ENCODE measurements at regions not wholly inside any gene's neighbourhood (a gene's known extent, or its start where the extent isn't known, plus 50 kb on each side); places are given as distances from the start of the nearest gene placed in this dataset.

DNA sequence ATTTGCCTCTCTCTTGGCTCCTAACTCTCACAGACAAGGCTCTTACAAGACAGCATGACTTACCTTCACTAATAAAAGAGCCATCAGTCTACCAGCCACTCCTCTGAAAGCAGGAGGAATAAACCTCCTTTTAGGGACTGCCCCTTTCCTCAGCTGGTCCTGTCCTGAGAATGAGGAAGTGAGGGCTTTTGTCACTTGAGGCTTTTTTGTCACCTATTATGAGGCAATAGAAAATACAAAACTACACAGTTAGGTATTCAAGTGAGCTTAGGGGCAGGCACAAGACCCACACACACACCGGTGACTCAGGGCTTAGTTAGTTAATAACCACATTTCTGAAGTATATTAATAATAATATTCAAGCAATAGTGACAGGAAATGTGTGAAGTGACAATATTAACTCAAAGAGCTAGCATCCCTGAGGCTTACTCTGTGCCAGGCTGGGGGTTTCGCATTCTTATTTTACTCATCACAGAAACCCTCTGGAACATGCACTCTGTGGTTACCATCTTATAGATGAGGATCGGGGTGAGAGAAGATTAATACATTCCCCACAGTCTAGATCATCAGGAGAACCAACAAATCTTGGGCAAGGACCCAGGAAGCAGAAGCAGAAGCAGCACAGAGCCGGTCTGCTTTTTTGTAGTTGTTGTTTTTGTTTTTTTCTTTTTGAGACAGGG lies 379.9 kb downstream of the LIG4 start:
- Mint-ChIP-seq H3K4me3 (no peak overlapping the region), H3K27me3 (ENCODE audit: low read depth) (peaks cover 13% of the 10 kb centered on the region), H3K9me3 (no peaks in the 10 kb centered on the region), H3K27ac (no peak overlapping the region), H3K36me3 (no peaks in the 10 kb centered on the region), H3K4me1 (peaks cover 6% of the 10 kb centered on the region)
- no peak for DNase-seq (ENCODE audit: low spot score in 2 of 2, unreplicated experiment in 2 of 2)
- TF ChIP-seq, protein P1, sequence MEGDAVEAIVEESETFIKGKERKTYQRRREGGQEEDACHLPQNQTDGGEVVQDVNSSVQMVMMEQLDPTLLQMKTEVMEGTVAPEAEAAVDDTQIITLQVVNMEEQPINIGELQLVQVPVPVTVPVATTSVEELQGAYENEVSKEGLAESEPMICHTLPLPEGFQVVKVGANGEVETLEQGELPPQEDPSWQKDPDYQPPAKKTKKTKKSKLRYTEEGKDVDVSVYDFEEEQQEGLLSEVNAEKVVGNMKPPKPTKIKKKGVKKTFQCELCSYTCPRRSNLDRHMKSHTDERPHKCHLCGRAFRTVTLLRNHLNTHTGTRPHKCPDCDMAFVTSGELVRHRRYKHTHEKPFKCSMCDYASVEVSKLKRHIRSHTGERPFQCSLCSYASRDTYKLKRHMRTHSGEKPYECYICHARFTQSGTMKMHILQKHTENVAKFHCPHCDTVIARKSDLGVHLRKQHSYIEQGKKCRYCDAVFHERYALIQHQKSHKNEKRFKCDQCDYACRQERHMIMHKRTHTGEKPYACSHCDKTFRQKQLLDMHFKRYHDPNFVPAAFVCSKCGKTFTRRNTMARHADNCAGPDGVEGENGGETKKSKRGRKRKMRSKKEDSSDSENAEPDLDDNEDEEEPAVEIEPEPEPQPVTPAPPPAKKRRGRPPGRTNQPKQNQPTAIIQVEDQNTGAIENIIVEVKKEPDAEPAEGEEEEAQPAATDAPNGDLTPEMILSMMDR (IDR thresholded peaks at IDR 0.05; ENCODE audit: unreplicated experiment) = no peak

DNA sequence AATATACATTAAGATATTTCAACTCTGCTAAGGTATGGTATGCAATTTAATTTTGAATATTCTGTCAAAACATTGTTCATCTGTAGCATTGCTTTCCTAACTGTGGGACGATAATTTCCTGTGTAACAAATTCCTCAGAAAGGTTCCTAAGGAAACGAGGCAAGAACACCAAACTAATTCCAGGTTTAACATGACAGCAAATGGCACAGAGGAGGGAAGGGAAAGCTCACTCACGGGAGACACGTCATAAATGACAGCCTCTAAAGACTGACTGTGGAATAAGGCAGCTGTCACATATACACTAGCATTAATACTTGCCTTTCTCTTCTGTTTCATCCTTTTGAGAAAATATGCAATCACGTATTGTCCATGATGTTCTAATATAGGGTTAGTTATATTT lies 380.6 kb downstream of the LIG4 start:
- TF ChIP-seq, protein P1 (IDR thresholded peaks at IDR 0.05; ENCODE audit: unreplicated experiment) = no peak
- Mint-ChIP-seq H3K4me3 (no peak overlapping the region), H3K27ac (no peak overlapping the region), H3K9me3 (no peaks in the 10 kb centered on the region), H3K27me3 (ENCODE audit: low read depth) (peaks cover 12% of the 10 kb centered on the region), H3K4me1 (peaks cover 6% of the 10 kb centered on the region), H3K36me3 (no peaks in the 10 kb centered on the region)
- no peak for DNase-seq (ENCODE audit: low spot score in 2 of 2, unreplicated experiment in 2 of 2)

DNA sequence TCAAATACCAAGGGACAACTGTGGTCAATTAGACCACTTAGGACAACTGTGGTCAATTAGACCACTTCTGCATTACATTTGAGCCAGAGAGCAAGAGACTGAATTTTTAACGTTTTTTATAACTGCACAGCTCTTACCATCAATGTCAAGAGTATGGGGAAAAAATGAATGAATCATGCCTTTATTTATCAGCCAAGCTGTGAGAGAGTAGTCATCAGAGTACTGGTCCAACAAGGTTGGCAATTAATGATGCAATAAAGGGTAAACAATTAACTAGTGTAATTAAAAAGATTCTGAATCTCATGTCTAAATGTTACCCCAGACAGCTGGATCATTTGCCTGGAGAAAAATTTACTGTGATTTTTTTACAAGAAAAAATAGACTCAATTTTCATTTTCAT lies 381.1 kb downstream of the LIG4 start:
- Mint-ChIP-seq H3K27me3 (ENCODE audit: low read depth) (peaks cover 12% of the 10 kb centered on the region), H3K9me3 (no peaks in the 10 kb centered on the region), H3K27ac (no peak overlapping the region), H3K36me3 (no peaks in the 10 kb centered on the region), H3K4me3 (no peak overlapping the region), H3K4me1 (peaks cover 6% of the 10 kb centered on the region)
- TF ChIP-seq, protein P1 (IDR thresholded peaks at IDR 0.05; ENCODE audit: unreplicated experiment) = no peak
- DNase-seq (ENCODE audit: low spot score in 2 of 2, unreplicated experiment in 2 of 2) = no peak

DNA sequence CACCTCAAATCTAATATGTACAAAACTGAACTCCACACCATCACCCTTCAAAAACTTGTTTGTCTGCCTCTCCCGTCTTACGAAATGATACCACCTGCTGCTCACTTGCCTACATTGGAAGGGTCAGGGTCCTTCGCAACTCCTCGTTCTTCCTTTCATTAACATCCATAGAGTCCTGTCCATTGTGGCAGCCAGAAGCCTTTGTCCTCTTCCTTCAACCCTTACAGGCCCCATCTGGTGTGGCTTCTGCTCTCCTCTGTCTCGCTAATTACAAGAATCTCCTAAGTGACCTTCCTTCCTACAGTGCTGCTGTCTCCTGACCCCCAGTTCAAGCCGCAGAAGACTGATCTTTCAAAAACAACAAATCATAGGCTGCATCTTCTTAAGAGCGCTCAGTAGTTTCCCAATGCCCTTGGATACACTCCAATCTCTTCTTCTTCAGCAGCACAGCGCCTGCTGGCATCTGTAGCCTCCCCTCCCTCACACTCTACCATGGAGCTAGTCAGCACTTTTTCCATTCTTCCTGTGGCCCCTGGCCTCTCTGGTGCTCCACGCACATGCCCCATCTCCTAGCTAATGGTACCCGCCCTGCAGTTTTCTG lies 382.7 kb downstream of the LIG4 start:
- TF ChIP-seq, protein P1 (IDR thresholded peaks at IDR 0.05; ENCODE audit: unreplicated experiment) = no peak
- no peaks in the 10 kb centered on the region for H3K4me1 Mint-ChIP-seq
- H3K36me3 Mint-ChIP-seq = no peaks in the 10 kb centered on the region
- H3K9me3 Mint-ChIP-seq = no peaks in the 10 kb centered on the region
- no peak for DNase-seq (ENCODE audit: low spot score in 2 of 2, unreplicated experiment in 2 of 2)
- no peak overlapping the region for H3K27ac Mint-ChIP-seq
- H3K4me3 Mint-ChIP-seq = no peak overlapping the region
- peaks cover 6% of the 10 kb centered on the region for H3K27me3 Mint-ChIP-seq (ENCODE audit: low read depth)

DNA sequence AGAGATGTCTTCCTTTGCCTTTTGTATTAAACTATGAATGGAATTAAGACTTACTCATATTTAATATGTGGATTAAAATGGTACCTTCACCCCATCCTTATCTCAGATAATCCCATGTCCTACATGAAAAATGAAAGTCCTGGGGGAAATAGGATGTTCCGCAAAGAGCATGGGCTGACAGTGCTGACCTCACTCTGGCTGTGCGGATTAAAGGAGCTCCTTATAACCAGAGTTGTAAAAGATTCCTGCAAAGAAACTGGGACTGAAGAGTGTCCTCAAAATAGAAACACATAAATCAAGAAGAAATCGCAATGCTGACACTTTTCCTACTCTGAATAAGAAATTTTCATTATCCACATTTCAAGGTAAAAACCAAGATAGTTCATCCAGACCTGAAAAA lies 384.5 kb downstream of the LIG4 start:
- no peaks in the 10 kb centered on the region for H3K4me1 Mint-ChIP-seq
- H3K9me3 Mint-ChIP-seq = no peaks in the 10 kb centered on the region
- no peak overlapping the region for H3K27ac Mint-ChIP-seq

More for the DNA sequence above, 384.5 kb downstream of the LIG4 start:
- no peak overlapping the region for H3K4me3 Mint-ChIP-seq
- TF ChIP-seq, protein P1 (IDR thresholded peaks at IDR 0.05; ENCODE audit: unreplicated experiment) = no peak
- H3K27me3 Mint-ChIP-seq (ENCODE audit: low read depth) = no peaks in the 10 kb centered on the region
- no peak for DNase-seq (ENCODE audit: low spot score in 2 of 2, unreplicated experiment in 2 of 2)
- H3K36me3 Mint-ChIP-seq = no peaks in the 10 kb centered on the region
